ENCODE measurements at regions not wholly inside any gene's neighbourhood (a gene's known extent, or its start where the extent isn't known, plus 50 kb on each side); places are given as distances from the start of the nearest gene placed in this dataset.

DNA sequence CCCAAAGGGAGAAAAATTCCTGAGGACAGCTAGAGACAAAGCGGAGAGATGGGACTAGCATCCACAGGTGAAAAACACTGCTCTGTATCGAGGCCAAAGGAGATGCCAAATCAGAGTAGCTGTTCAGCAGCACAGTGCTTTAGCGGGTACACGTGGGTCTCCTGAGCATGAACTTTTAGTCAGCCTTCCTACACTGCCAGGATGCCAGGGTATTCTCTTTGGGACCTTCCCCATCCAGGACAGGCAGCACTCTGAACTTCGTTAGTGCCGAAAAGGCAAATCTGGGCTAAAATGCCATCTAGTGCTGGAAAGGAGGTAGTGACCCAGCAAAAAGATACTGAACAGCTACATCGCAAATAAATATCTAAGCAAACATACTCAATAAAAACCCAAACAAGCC lies 64.9 kb downstream of the C6orf58 start:
- WGBS (ENCODE audit: extremely low coverage, insufficient coverage, low lambda C conversion rate) = no CpG with 5 or more reads among the region's 7 CpGs
- Histone ChIP-seq H2AK5ac (ENCODE audit: low read length) (no peak overlapping the region), H3K27me3 (ENCODE audit: insufficient read depth, low read length, poor library complexity) (no peaks in the 10 kb centered on the region), H3K18ac (ENCODE audit: low read length) (no peak overlapping the region), H3K4me3 (ENCODE audit: low read length) (no peak overlapping the region), H4K5ac (ENCODE audit: low read length) (no peak overlapping the region), H3K4ac (ENCODE audit: low read depth, low read length) (no peak overlapping the region), H4K8ac (ENCODE audit: low read depth, low read length) (no peak overlapping the region), H3K23ac (ENCODE audit: low read length) (no peak overlapping the region), H3K4me1 (ENCODE audit: control insufficient read depth, low read depth, low read length) (no peaks in the 10 kb centered on the region), H3K27ac (ENCODE audit: low read depth, low read length) (no peak overlapping the region), H3K9ac (ENCODE audit: low read length) (no peak overlapping the region), H3K79me1 (ENCODE audit: low read length) (no peaks in the 10 kb centered on the region), H3K56ac (ENCODE audit: low read length) (no peak overlapping the region), H2BK120ac (ENCODE audit: low read depth, low read length) (no peak overlapping the region), H3K79me2 (ENCODE audit: control insufficient read depth, insufficient read depth, low read length) (no peaks in the 10 kb centered on the region), H3K4me2 (ENCODE audit: low read length) (no peak overlapping the region), H2BK5ac (ENCODE audit: low read length) (no peak overlapping the region), H3K36me3 (ENCODE audit: control insufficient read depth, insufficient read depth, low read length) (no peaks in the 10 kb centered on the region), H2BK15ac (replicated peaks; ENCODE audit: low read depth) (no peak overlapping the region)
- DNase-seq = peak; percentile 65
